K562 (cell line): ENCODE measurements at regions not wholly inside any gene's neighbourhood (a gene's known extent, or its start where the extent isn't known, plus 50 kb on each side); places are given as distances from the start of the nearest gene placed in this dataset.

ENCODE experiments used
- ATAC-seq: fragments of 200-7000 bp; cut with Tn5 transposase; 3 replicates; pipeline ENCODE4 v1.9.1; 2020; ENCODE audit warnings: moderate library complexity
- BruUV-seq: library from RNA; stranded (reverse); fragments of 400-500 nt; replicated peaks from 2 replicates; lab custom pipeline; 2021; lab: Mats Ljungman, UMichigan
- CTCF ChIA-PET: fragments of 300-600 bp; formaldehyde crosslinking; extraction: SDS; loops from one replicate; lab custom pipeline; 2021; ENCODE audit warnings: low intra/inter-chr PET ratio; lab: Yijun Ruan, JAX
- POLR2A ChIA-PET: fragments of 300-600, 350-650 bp; sonication (Branson Sonifier 250); formaldehyde crosslinking; extraction: SDS; loops from one replicate; lab custom pipeline; 2021; ENCODE audit warnings: antibody characterized with exemption, inconsistent platforms; lab: Yijun Ruan, JAX
- DNase-seq, 4 experiments: peaks; one replicate each; pipeline versions ENCODE4 v3.0.0 to v3.0.0-alpha.2; 2011 to 2018; ENCODE audit warnings: low spot score in 3 of 4, mixed read lengths in 3 of 4; ENCODE audit errors: extremely low read depth in 1 of 4
- FAIRE-seq: peaks from 2 replicates; lab custom pipeline; 2011; peaks lifted over from hg19 to GRCh38; lab: Jason Lieb, UNC
- H2AFZ ChIP-seq: 2 replicates; pipeline ENCODE4 v1.6.0; 2011; ENCODE audit warnings: low read depth, low read length, control low read depth, inconsistent platforms
- H3K27ac ChIP-seq: fragments of 200-600 bp; 3 replicates; pipeline ENCODE4 v1.8.0; 2011; ENCODE audit warnings: low read depth, mild to moderate bottlenecking, control low read depth, inconsistent platforms, low read length, moderate library complexity, mixed read lengths; ENCODE audit errors: extremely low read depth
- H3K27me3 ChIP-seq, 2 experiments: fragments of 300-600 bp in 1 of 2; 2 replicates in 1 of 2; 3 replicates in 1 of 2; pipeline versions ENCODE4 v1.6.0 to v1.8.0; 2011; ENCODE audit warnings: inconsistent platforms in 2 of 2, low read length in 2 of 2, mild to moderate bottlenecking in 1 of 2, mixed read lengths in 1 of 2, moderate library complexity in 1 of 2; ENCODE audit not compliant: control insufficient read depth in 2 of 2, insufficient read depth in 2 of 2
- H3K36me3 ChIP-seq: fragments of 300-600 bp; 3 replicates; pipeline ENCODE4 v1.8.0; 2011; ENCODE audit warnings: mild to moderate bottlenecking, low read length, inconsistent platforms; ENCODE audit not compliant: control insufficient read depth, insufficient read depth
- H3K4me1 ChIP-seq, 2 experiments: fragments of 200-600 bp in 1 of 2; replicated peaks in 1 of 2; 2 replicates in 1 of 2; 3 replicates in 1 of 2; pipeline versions ENCODE4 v1.5.1 to v1.8.0; 2011; ENCODE audit warnings: inconsistent platforms in 2 of 2, low read length in 2 of 2, mild to moderate bottlenecking in 1 of 2, mixed read lengths in 1 of 2, moderate library complexity in 1 of 2; ENCODE audit not compliant: control insufficient read depth in 2 of 2, insufficient read depth in 2 of 2
- H3K4me2 ChIP-seq: 2 replicates; pipeline ENCODE4 v1.6.1; 2011; ENCODE audit warnings: low read length, control low read depth, inconsistent platforms, mixed read lengths; ENCODE audit not compliant: insufficient read depth
- H3K4me3 ChIP-seq: fragments of 200-600 bp; sonication (generic), shearing (Covaris generic); 2 replicates; pipeline ENCODE4 v1.5.1; 2016; ENCODE audit warnings: control low read depth, inconsistent platforms
- H3K79me2 ChIP-seq: fragments of 200-600 bp; 3 replicates; pipeline ENCODE4 v1.8.0; 2011; ENCODE audit warnings: low read length, inconsistent platforms; ENCODE audit not compliant: control insufficient read depth, insufficient read depth
- H3K9ac ChIP-seq, 2 experiments: 2 replicates each; pipeline versions ENCODE4 v1.6.0 to v1.6.1; 2011; ENCODE audit warnings: low read depth in 2 of 2, low read length in 2 of 2, control low read depth in 1 of 2, inconsistent platforms in 1 of 2, mild to moderate bottlenecking in 1 of 2, mixed read lengths in 1 of 2; ENCODE audit not compliant: insufficient read depth in 1 of 2
- H3K9me1 ChIP-seq: one replicate; pipeline ENCODE4 v1.6.0; 2011; ENCODE audit warnings: inconsistent platforms, mild to moderate bottlenecking, low read length, moderate library complexity; ENCODE audit not compliant: control insufficient read depth, insufficient read depth
- H3K9me3 ChIP-seq: replicated peaks from 2 replicates; pipeline ENCODE4 v1.5.1; 2011; ENCODE audit warnings: low read depth, low read length, inconsistent platforms; ENCODE audit not compliant: control insufficient read depth, insufficient read depth
- H4K20me1 ChIP-seq: replicated peaks from 2 replicates; pipeline ENCODE4 v1.6.1; 2011; ENCODE audit warnings: low read length, inconsistent platforms, mixed read lengths; ENCODE audit not compliant: control insufficient read depth, insufficient read depth
- CXXC5 ChIP-seq: fragments of 250-450 bp; sonication (Bioruptor Pico); IDR thresholded peaks from 2 replicates; pipeline ENCODE4 v1.8.0; 2022; ENCODE audit warnings: inconsistent platforms, mild to moderate bottlenecking, moderate library complexity
- DEAF1 ChIP-seq: fragments of 450-650 bp; formaldehyde crosslinking; IDR thresholded peaks from 2 replicates; pipeline ENCODE4 v1.4.0; 2020; ENCODE audit warnings: mild to moderate bottlenecking, moderate library complexity
- ETV6 ChIP-seq, 3 experiments: fragments of 150-350 bp in 1 of 3; sonication (generic) in 1 of 3; formaldehyde crosslinking in 1 of 3; IDR thresholded peaks; 2 replicates each; pipeline versions ENCODE4 v1.6.1 to v1.8.0; 2014 to 2022; ENCODE audit warnings: borderline replicate concordance in 2 of 3, low read depth in 2 of 3, antibody characterized with exemption in 1 of 3, low read length in 1 of 3, mild to moderate bottlenecking in 1 of 3, missing genetic modification reagents in 1 of 3
- EWSR1 ChIP-seq: fragments of 450-650 bp; IDR thresholded peaks from 2 replicates; pipeline ENCODE4 v1.6.1; 2018; ENCODE audit warnings: borderline replicate concordance, mild to moderate bottlenecking, low read depth, moderate library complexity; ENCODE audit not compliant: partially characterized antibody
- FOXJ2 ChIP-seq: fragments of 200-800 bp; sonication (Bioruptor generic); IDR thresholded peaks from 2 replicates; pipeline ENCODE4 v1.6.1; 2016; ENCODE audit warnings: missing genetic modification characterization, missing compliant biosample characterization
- FOXK2 ChIP-seq, 2 experiments: fragments of 450-650 bp; IDR thresholded peaks in 1 of 2; conservative IDR thresholded peaks in 1 of 2; 2 replicates each; pipeline ENCODE4 v1.6.1; 2016; ENCODE audit warnings: low read depth in 2 of 2, mild to moderate bottlenecking in 1 of 2
- GATAD2A ChIP-seq: fragments of 450-650 bp; IDR thresholded peaks from 2 replicates; pipeline ENCODE4 v1.6.1; 2017
- GTF2E2 ChIP-seq: fragments of 200-800 bp; sonication (Bioruptor generic); IDR thresholded peaks from 2 replicates; pipeline ENCODE4 v1.6.1; 2016; ENCODE audit warnings: missing genetic modification characterization, missing compliant biosample characterization
- MED1 ChIP-seq: sonication (generic); formaldehyde crosslinking; IDR thresholded peaks from 2 replicates; pipeline ENCODE4 v1.8.1; 2023; ENCODE audit warnings: missing genetic modification reagents, borderline replicate concordance
- POU5F1 ChIP-seq: fragments of 150-350 bp; IDR thresholded peaks from 2 replicates; pipeline ENCODE4 v1.6.1; 2014; ENCODE audit warnings: borderline replicate concordance, low read length, low read depth, mild to moderate bottlenecking; ENCODE audit not compliant: partially characterized antibody
- SAFB ChIP-seq: fragments of 200-400 bp; formaldehyde crosslinking; IDR thresholded peaks from 2 replicates; pipeline ENCODE4 v1.6.1; 2017; ENCODE audit warnings: low read depth, low read length, borderline replicate concordance
- TFAP4 ChIP-seq: sonication (generic); formaldehyde crosslinking; IDR thresholded peaks from 2 replicates; pipeline ENCODE4 v1.8.0; 2022; ENCODE audit warnings: missing genetic modification reagents, mild to moderate bottlenecking, moderate library complexity, borderline replicate concordance
- ZBED1 ChIP-seq: IDR thresholded peaks from 2 replicates; pipeline ENCODE4 v1.6.1; 2014
- ZBTB8A ChIP-seq: fragments of 450-650 bp; IDR thresholded peaks from 2 replicates; pipeline ENCODE4 v1.6.1; 2018; ENCODE audit warnings: mild to moderate bottlenecking, moderate library complexity; ENCODE audit not compliant: partially characterized antibody
- ZC3H11A ChIP-seq: IDR thresholded peaks from 2 replicates; pipeline ENCODE4 v1.6.1; 2012; ENCODE audit warnings: low read depth, low read length, improper control_type of control experiment
- ZNF512 ChIP-seq: IDR thresholded peaks from 2 replicates; pipeline ENCODE4 v1.6.1; 2016; ENCODE audit warnings: missing genetic modification characterization, missing compliant biosample characterization
- ZNF584 ChIP-seq: fragments of 200-800 bp; sonication (Bioruptor generic); IDR thresholded peaks from 2 replicates; pipeline ENCODE4 v1.6.1; 2016; ENCODE audit warnings: low read depth, mild to moderate bottlenecking, missing genetic modification characterization, missing compliant biosample characterization
- ZNF695 ChIP-seq: fragments of 450-650 bp; formaldehyde crosslinking; IDR thresholded peaks from 2 replicates; pipeline ENCODE4 v1.4.0; 2020; ENCODE audit warnings: mild to moderate bottlenecking, moderate library complexity
- WGBS: fragments of 100-300 bp; shearing (Covaris generic); methylation state at CpG from one replicate; pipeline ENCODE4 v1.1.6; 2016; ENCODE audit warnings: low coverage, mixed read lengths; ENCODE audit not compliant: insufficient coverage; ENCODE audit errors: missing lambda C conversion rate; 5-methylcytosine and 5-hydroxymethylcytosine counted together
- in situ Hi-C: fragments of 300-500 bp; cut with MboI; formaldehyde crosslinking; loops from 4 replicates; pipeline ENCODE4 v1.15.0; 2018; ENCODE audit warnings: inconsistent platforms, mixed read lengths
- intact Hi-C: fragments of 100-400 bp; cut with micrococcal nuclease; formaldehyde crosslinking; loops from 2 replicates; pipeline ENCODE4 v1.14.2; 2022

GRCh38 chr3:194777729-194778128 is 92.0 kb downstream of the FAM43A start:
- CTCF ChIA-PET, result interaction anchor here (1.2 kb wide), 1 partner anchor 152 kb away, joined by 4 read pairs; no protein-coding TSS in a partner anchor
- TF ChIP-seq ETV6 (IDR thresholded peaks at IDR 0.05; ENCODE audit: borderline replicate concordance in 1 of 2, low read depth in 2 of 2, low read length in 1 of 2) (no peak), ETV6 (CRISPR knock-in tag; IDR thresholded peaks at IDR 0.05; ENCODE audit: borderline replicate concordance) (no peak), ZNF695 (CRISPR knock-in tag) (no peak), ZBTB8A (no peak), TFAP4 (CRISPR knock-in tag) (no peak), GTF2E2 (tag) (no peak), ZBED1 (no peak), ZNF512 (no peak), FOXK2 (conservative IDR thresholded peaks at IDR 0.05 in 1 of 2, IDR thresholded peaks at IDR 0.05 in 1 of 2; ENCODE audit: low read depth in 2 of 2) (no peak), POU5F1 (no peak), CXXC5 (CRISPR knock-in tag) (no peak), DEAF1 (no peak), ZC3H11A (no peak), SAFB (no peak), MED1 (CRISPR knock-in tag) (no peak), GATAD2A (no peak), EWSR1 (no peak), FOXJ2 (tag) (no peak), ZNF584 (CRISPR knock-in tag) (no peak)

More at GRCh38 chr3:194777729-194778128, 92.0 kb downstream of the FAM43A start:
- no peaks in the 10 kb centered on the region for H4K20me1 ChIP-seq
- no peak overlapping the region for H3K4me3 ChIP-seq
- no peak overlapping the region for H3K4me2 ChIP-seq
- ATAC-seq (no peak), DNase-seq (no peak), FAIRE-seq (no peak)
- H3K9me3 ChIP-seq, result no peaks in the 10 kb centered on the region
- H3K36me3 ChIP-seq, result no peaks in the 10 kb centered on the region
- peaks cover under 1 to 35% of the 10 kb centered on the region in 2 experiments; a peak in 4 of 5 replicates for H3K27me3 ChIP-seq
- H2AFZ ChIP-seq, result no peak overlapping the region
- H3K9me1 ChIP-seq, result no peaks in the 10 kb centered on the region
- in situ Hi-C loops, result no loop called here
- intact Hi-C loops, result no loop called here
- 2% methylated on average over 5 of the region's 5 CpGs for WGBS
- BruUV-seq, result no TSS peak
- H3K9ac ChIP-seq, result no peak overlapping the region
- no peaks in the 10 kb centered on the region for H3K79me2 ChIP-seq
- H3K4me1 ChIP-seq, result no peaks in the 10 kb centered on the region
- H3K27ac ChIP-seq, result no peak overlapping the region
- POLR2A ChIA-PET, result no interaction called here
